ENCODE measurements at regions not wholly inside any gene's neighbourhood (a gene's known extent, or its start where the extent isn't known, plus 50 kb on each side); places are given as distances from the start of the nearest gene placed in this dataset.

GRCh38 chr6:120141601-120142000 lies 792.0 kb upstream of the MAN1A1 start:
- ChIA-PET POLR2A (no interaction called here), CTCF (ENCODE audit: low intra/inter-chr PET ratio, low total read pairs) (no interaction called here)
- Histone ChIP-seq H3K4me3 (replicated peaks in 1 of 3; ENCODE audit: insufficient read depth in 1 of 3, low read depth in 2 of 3, low read length in 3 of 3) (no peak overlapping the region), H4K20me1 (ENCODE audit: insufficient read depth, low read length) (no peaks in the 10 kb centered on the region), H3K9me3 (ENCODE audit: low read length) (no peaks in the 10 kb centered on the region), H3K27ac (ENCODE audit: extremely low read length, insufficient read depth, low read length) (no peak overlapping the region), H3K9ac (ENCODE audit: insufficient read depth, low read depth, low read length) (no peak overlapping the region), H3K79me2 (ENCODE audit: insufficient read depth, low read length) (no peaks in the 10 kb centered on the region), H3K4me1 (ENCODE audit: insufficient read depth, low read length) (no peaks in the 10 kb centered on the region), H3K36me3 (replicated peaks in 1 of 2; ENCODE audit: control insufficient read depth in 1 of 2, insufficient read depth in 2 of 2, low read length in 2 of 2) (no peaks in the 10 kb centered on the region), H3K4me2 (ENCODE audit: low read depth, low read length) (no peak overlapping the region), H3K27me3 (ENCODE audit: control insufficient read depth in 1 of 2, insufficient read depth in 2 of 2, low read length in 2 of 2) (no peaks in the 10 kb centered on the region), H2AFZ (ENCODE audit: low read length) (no peak overlapping the region)
- 88% methylated on average over 5 of the region's 5 CpGs for WGBS (ENCODE audit: low lambda C conversion rate)
- BruUV-seq (replicated peaks) = no TSS peak
- intact Hi-C loops (cut with micrococcal nuclease; ENCODE audit: unreplicated experiment) = no loop called here
- ATAC-seq (no peak), DNase-seq (ENCODE audit: low spot score) (no peak), FAIRE-seq (no peak)
- TF ChIP-seq RFX5 (IDR thresholded peaks at IDR 0.05; ENCODE audit: low read depth, low read length) (no peak), ZNF264 (CRISPR knock-in tag; IDR thresholded peaks at IDR 0.05) (no peak), SRY (CRISPR knock-in tag; IDR thresholded peaks at IDR 0.05) (no peak)
- in situ Hi-C loops (cut with HindIII; ENCODE audit: extremely low pct_ligation_motif_present, low pct_unique_long_range_greater_than_20kb) = no loop called here

- Histone ChIP-seq H3K9ac (ENCODE audit: insufficient read depth, low read depth, low read length) (no peak overlapping the region), H3K4me2 (ENCODE audit: low read depth, low read length) (no peak overlapping the region), H3K9me3 (ENCODE audit: low read length) (no peaks in the 10 kb centered on the region), H3K79me2 (ENCODE audit: insufficient read depth, low read length) (no peaks in the 10 kb centered on the region), H3K36me3 (replicated peaks in 1 of 2; ENCODE audit: control insufficient read depth in 1 of 2, insufficient read depth in 2 of 2, low read length in 2 of 2) (no peaks in the 10 kb centered on the region), H2AFZ (ENCODE audit: low read length) (no peak overlapping the region), H4K20me1 (ENCODE audit: insufficient read depth, low read length) (no peaks in the 10 kb centered on the region), H3K4me1 (ENCODE audit: insufficient read depth, low read length) (no peaks in the 10 kb centered on the region), H3K27me3 (ENCODE audit: control insufficient read depth in 1 of 2, insufficient read depth in 2 of 2, low read length in 2 of 2) (no peaks in the 10 kb centered on the region), H3K4me3 (replicated peaks in 1 of 3; ENCODE audit: insufficient read depth in 1 of 3, low read depth in 2 of 3, low read length in 3 of 3) (no peak overlapping the region), H3K27ac (ENCODE audit: extremely low read length, insufficient read depth, low read length) (no peak overlapping the region)
- ATAC-seq = no peak
- CTCF ChIA-PET (ENCODE audit: low intra/inter-chr PET ratio, low total read pairs) = no interaction called here
- intact Hi-C loops (cut with micrococcal nuclease; ENCODE audit: unreplicated experiment) (no loop called here), in situ Hi-C loops (cut with HindIII; ENCODE audit: extremely low pct_ligation_motif_present, low pct_unique_long_range_greater_than_20kb) (no loop called here)
- no peak for FAIRE-seq
- 99% methylated on average over 2 of the region's 2 CpGs for WGBS (ENCODE audit: low lambda C conversion rate)
- no TSS peak for BruUV-seq (replicated peaks)
- POLR2A ChIA-PET = no interaction called here
- TF ChIP-seq MAFK (conservative IDR thresholded peaks at IDR 0.05 in 1 of 2, IDR thresholded peaks at IDR 0.05 in 1 of 2; ENCODE audit: low read length in 2 of 2) (peak; percentile 25 to 60; a peak in 3 of 4 replicates), ZFX (CRISPR knock-in tag; IDR thresholded peaks at IDR 0.05; ENCODE audit: low read depth) (no peak)
- DNase-seq (ENCODE audit: low spot score) = no peak
Observed at GRCh38 chr6:120137492-120137891, 787.9 kb upstream of the MAN1A1 start.
